ENCODE measurements at regions not wholly inside any gene's neighbourhood (a gene's known extent, or its start where the extent isn't known, plus 50 kb on each side); places are given as distances from the start of the nearest gene placed in this dataset.

DNA sequence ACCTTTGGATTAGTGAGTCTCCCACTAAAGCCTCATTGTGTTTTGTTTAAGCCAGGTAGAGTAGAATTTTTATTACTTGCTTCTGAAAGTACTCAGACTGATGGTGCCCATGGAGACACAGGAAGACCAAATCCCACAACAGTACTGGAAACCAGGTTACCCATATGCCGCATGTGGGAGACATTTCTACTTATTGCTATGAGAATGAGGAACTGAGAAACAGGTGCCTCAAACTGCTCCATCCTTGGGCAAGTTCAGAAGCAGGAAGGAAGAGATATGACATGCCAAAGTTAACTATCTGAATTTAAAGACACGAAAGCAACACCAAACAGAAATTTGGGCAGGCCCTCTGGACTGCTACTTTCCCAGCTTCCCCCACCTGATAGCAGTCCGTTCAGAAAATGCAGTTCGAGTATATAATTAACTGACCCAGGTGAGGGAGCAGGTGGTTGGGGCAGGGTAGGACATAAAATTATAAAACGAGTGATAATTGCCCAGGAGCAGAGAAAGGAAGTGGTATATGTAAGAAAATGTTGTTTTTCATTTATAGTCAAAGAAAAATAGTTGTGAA lies 382.3 kb upstream of the MTPN start:
- TF ChIP-seq CTCF (IDR thresholded peaks at IDR 0.05) (no peak), EP300 (IDR thresholded peaks at IDR 0.05) (no peak), POLR2A (IDR thresholded peaks at IDR 0.05; ENCODE audit: low read depth) (no peak)
